Retinal pigment epithelial cell (primary cell): ENCODE measurements at regions not wholly inside any gene's neighbourhood (a gene's known extent, or its start where the extent isn't known, plus 50 kb on each side); places are given as distances from the start of the nearest gene placed in this dataset.
"Not testable (repeated sequence)": the region's sequence is repeated elsewhere in the genome, so short reads cannot be mapped to it uniquely, and the experiment has no call there.

Experiments
- DNase-seq: peaks from one replicate; pipeline ENCODE4 v3.0.0-alpha.2; 2010; ENCODE audit warnings: low read depth
- H3K4me3 ChIP-seq: 2 replicates; pipeline ENCODE4 v1.5.1; 2011; ENCODE audit warnings: mild to moderate bottlenecking, low read length, control low read depth, moderate library complexity
- TF ChIP-seq, protein P1 (sequence below): conservative IDR thresholded peaks from 2 replicates; pipeline ENCODE4 v1.5.1; 2011; ENCODE audit warnings: low read depth, low read length, control low read depth, inconsistent platforms

DNA sequence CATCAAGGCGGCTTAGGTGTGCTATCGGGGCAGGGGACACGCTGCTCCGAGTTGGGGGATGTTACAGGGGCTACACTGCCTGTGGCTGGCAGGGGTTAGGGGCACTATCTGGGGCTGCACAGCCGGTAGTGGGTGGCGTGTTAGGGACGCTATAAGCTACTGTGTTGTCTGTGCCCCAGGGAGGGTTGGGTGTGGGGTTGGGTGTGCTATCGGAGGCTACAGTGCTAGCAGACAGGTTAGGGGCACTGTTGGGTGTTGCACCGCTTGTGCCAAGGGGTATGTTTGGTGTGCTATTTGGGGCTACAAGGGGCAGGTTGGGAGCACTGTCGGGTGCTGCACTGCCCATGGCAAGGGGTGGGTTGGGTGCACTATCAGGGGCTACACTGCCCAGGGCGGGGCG lies 120.2 kb upstream of the VPREB1 start:
- DNase-seq = no peak
- TF ChIP-seq, protein P1, sequence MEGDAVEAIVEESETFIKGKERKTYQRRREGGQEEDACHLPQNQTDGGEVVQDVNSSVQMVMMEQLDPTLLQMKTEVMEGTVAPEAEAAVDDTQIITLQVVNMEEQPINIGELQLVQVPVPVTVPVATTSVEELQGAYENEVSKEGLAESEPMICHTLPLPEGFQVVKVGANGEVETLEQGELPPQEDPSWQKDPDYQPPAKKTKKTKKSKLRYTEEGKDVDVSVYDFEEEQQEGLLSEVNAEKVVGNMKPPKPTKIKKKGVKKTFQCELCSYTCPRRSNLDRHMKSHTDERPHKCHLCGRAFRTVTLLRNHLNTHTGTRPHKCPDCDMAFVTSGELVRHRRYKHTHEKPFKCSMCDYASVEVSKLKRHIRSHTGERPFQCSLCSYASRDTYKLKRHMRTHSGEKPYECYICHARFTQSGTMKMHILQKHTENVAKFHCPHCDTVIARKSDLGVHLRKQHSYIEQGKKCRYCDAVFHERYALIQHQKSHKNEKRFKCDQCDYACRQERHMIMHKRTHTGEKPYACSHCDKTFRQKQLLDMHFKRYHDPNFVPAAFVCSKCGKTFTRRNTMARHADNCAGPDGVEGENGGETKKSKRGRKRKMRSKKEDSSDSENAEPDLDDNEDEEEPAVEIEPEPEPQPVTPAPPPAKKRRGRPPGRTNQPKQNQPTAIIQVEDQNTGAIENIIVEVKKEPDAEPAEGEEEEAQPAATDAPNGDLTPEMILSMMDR = no peak
- H3K4me3 ChIP-seq = no peak overlapping the region

GRCh38 chr22:22123960-22124278 lies 120.7 kb upstream of the VPREB1 start:
- H3K4me3 ChIP-seq = no peak overlapping the region
- DNase-seq = no peak
- TF ChIP-seq, protein P1 = no peak

GRCh38 chr22:22123118-22123959 lies 121.2 kb upstream of the VPREB1 start:
- DNase-seq = no peak
- no peak overlapping the region for H3K4me3 ChIP-seq
- TF ChIP-seq, protein P1 = no peak

DNA sequence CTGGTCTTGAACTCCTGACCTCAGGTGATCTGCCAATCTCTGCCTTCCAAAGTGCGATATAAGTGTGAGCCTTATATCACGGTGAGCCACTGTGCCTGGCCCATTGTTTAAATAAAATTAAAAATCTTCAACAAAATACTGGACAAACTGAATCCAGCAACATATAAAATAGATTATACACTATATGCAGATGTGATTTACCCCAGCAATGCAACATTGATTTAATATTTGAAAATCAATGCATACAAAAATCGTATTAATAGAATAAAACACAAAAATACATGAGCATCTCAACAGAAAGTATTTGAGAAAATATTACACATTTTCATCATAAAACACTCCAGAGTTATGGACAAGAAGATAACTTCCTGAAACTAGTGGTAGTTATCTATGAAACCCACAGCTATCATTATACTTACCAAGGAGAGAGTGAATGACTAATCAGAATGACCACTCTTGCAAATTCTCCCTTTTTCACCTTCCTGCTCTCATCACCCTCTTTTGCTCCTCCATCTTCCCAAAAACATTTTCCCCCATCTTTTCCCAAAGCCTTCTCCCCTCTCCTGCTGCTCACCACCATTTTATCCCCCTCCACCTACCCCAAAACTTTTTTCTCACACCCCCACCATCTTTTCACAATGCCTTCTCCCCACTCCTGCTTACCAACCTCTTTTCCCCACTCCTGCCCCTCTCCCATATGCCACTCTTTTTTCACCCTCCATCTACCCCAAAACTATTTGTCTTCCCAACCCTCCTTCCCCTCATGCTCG lies 122.1 kb upstream of the VPREB1 start:
- TF ChIP-seq, protein P1 = no peak
- DNase-seq = no peak
- no peak overlapping the region for H3K4me3 ChIP-seq

DNA sequence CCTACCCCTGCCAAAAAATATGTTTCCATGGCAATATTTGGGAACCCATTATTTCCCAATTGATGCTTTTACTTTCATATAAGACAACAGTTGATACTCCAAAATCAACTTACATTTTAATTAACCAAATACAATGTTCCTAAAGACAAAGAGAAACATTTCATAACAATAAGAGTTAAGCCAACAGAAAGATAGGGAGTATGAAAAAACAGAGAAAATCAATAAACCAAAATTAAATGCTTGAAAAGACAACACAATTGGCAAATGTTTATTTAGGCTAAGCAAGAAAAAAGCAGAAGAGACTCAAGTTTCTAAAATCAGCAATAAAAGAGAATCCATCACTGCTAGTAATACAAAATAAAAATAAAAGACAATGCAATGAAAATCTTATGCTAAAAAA lies 123.1 kb upstream of the VPREB1 start:
- H3K4me3 ChIP-seq = no peak overlapping the region
- TF ChIP-seq, protein P1 = no peak
- DNase-seq = no peak

DNA sequence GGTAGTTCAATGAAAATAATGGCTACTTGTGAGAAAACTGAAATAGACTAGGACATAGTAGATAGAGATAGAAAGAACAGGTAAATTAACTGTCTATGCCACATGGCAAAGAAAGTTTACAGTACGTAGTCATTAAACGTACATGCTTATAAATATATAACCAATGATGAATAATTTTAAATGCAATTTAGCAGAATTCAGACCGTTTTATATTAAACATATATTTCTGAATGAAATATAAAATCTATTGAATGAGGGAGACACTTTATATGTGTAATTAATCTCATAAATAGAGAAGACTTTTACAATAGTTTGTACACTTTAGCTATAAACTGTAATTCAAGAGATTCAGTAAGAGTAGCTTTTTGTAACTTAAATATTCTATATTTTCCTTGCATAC lies 124.4 kb upstream of the VPREB1 start:
- TF ChIP-seq, protein P1 = no peak
- DNase-seq = no peak

DNA sequence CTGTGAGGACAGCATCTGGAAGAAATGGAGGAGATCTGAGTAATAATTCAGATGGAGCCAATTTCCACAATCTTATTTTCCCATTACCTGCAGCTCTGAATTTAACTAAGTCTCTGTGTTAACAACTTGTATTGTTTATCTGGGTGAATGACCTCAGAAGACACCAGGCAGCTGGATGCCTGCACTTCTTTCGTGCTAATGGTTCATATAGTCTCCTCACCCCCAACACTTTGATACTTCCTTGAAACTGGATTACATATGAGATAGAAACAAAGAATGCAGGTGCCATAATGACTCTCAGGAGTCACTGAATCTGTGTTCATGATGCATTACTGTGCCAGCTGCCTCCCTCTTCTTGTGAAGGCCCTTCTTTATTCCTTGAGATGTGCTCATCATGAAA lies 125.6 kb upstream of the VPREB1 start:
- DNase-seq = no peak
- H3K4me3 ChIP-seq = no peak overlapping the region
- TF ChIP-seq, protein P1 = no peak

More for the DNA sequence above, 124.4 kb upstream of the VPREB1 start:
- H3K4me3 ChIP-seq = no peak overlapping the region

GRCh38 chr22:22117864-22118544 lies 126.6 kb upstream of the VPREB1 start:
- DNase-seq, H3K4me3 ChIP-seq: not testable (repeated sequence)

- not testable (repeated sequence) for DNase-seq, H3K4me3 ChIP-seq
Measured at GRCh38 chr22:22116997-22117770, 127.4 kb upstream of the VPREB1 start.
